ENCODE measurements at regions not wholly inside any gene's neighbourhood (a gene's known extent, or its start where the extent isn't known, plus 50 kb on each side); places are given as distances from the start of the nearest gene placed in this dataset.

GRCh38 chr1:30619619-30620018 lies 103.8 kb downstream of the MATN1 start:
- no peak for TF ChIP-seq SIN3A (IDR thresholded peaks at IDR 0.05; ENCODE audit: borderline replicate concordance, insufficient read depth, low read length)
- TF ChIP-seq FOXP2 (optimal IDR thresholded peaks at IDR 0.05; ENCODE audit: borderline replicate concordance, extremely low read depth, extremely low read length, insufficient read depth), result no peak
- TF ChIP-seq, protein P1, sequence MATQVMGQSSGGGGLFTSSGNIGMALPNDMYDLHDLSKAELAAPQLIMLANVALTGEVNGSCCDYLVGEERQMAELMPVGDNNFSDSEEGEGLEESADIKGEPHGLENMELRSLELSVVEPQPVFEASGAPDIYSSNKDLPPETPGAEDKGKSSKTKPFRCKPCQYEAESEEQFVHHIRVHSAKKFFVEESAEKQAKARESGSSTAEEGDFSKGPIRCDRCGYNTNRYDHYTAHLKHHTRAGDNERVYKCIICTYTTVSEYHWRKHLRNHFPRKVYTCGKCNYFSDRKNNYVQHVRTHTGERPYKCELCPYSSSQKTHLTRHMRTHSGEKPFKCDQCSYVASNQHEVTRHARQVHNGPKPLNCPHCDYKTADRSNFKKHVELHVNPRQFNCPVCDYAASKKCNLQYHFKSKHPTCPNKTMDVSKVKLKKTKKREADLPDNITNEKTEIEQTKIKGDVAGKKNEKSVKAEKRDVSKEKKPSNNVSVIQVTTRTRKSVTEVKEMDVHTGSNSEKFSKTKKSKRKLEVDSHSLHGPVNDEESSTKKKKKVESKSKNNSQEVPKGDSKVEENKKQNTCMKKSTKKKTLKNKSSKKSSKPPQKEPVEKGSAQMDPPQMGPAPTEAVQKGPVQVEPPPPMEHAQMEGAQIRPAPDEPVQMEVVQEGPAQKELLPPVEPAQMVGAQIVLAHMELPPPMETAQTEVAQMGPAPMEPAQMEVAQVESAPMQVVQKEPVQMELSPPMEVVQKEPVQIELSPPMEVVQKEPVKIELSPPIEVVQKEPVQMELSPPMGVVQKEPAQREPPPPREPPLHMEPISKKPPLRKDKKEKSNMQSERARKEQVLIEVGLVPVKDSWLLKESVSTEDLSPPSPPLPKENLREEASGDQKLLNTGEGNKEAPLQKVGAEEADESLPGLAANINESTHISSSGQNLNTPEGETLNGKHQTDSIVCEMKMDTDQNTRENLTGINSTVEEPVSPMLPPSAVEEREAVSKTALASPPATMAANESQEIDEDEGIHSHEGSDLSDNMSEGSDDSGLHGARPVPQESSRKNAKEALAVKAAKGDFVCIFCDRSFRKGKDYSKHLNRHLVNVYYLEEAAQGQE (IDR thresholded peaks at IDR 0.05; ENCODE audit: insufficient read depth in 1 of 2, low read depth in 2 of 2, low read length in 2 of 2), result no peak
- no peak for TF ChIP-seq TAF1 (IDR thresholded peaks at IDR 0.05; ENCODE audit: borderline replicate concordance, insufficient read depth, low read length)
- TF ChIP-seq POLR2AphosphoS5 (IDR thresholded peaks at IDR 0.05; ENCODE audit: low read depth, low read length), result no peak

DNA sequence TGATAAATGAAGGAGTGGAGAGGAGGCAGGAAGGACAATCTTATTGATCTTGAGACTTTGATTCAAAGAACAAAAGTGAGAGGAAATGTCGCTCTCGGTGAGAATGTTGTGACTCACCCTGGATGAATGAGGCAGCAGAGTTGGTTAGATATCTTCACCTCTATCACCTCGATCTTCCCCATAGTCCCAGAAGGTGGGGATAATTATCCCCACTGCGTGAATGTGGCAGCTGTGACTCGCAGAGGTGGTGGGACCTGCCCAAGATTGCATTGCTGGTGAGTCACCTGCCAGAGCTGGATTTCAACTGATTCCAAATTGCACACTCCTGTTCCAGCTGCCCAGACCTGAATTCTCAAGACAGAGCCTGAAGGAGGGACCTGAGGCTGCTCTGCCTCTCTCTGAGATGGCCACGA lies 105.0 kb downstream of the MATN1 start:
- TF ChIP-seq FOXP2 (optimal IDR thresholded peaks at IDR 0.05; ENCODE audit: borderline replicate concordance, extremely low read depth, extremely low read length, insufficient read depth) (no peak), POLR2AphosphoS5 (IDR thresholded peaks at IDR 0.05; ENCODE audit: low read depth, low read length) (no peak), SIN3A (IDR thresholded peaks at IDR 0.05; ENCODE audit: borderline replicate concordance, insufficient read depth, low read length) (no peak), TAF1 (IDR thresholded peaks at IDR 0.05; ENCODE audit: borderline replicate concordance, insufficient read depth, low read length) (no peak)
- TF ChIP-seq, protein P1 (IDR thresholded peaks at IDR 0.05; ENCODE audit: insufficient read depth in 1 of 2, low read depth in 2 of 2, low read length in 2 of 2), result no peak

DNA sequence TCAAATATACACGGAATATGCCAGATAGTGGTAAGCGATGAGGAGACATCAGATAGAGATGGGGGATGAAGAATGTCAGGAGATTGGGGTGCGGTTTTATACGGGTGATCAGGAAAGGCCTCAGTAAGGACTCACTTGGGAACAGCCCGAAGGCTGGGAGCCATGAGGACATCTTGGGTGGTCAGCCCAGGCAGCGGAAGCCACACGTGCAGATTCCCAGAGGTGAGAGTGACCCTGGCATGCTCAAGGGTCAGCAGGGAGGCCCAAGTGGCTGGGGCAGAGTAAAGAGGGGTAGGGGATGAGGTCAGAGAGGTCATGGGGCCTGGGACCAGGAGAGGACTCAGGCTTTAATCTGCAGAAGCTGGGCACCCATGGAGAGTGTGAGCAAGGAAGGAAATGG lies 106.6 kb downstream of the MATN1 start:
- TF ChIP-seq SIN3A (IDR thresholded peaks at IDR 0.05; ENCODE audit: borderline replicate concordance, insufficient read depth, low read length), result no peak
- no peak for TF ChIP-seq FOXP2 (optimal IDR thresholded peaks at IDR 0.05; ENCODE audit: borderline replicate concordance, extremely low read depth, extremely low read length, insufficient read depth)
- TF ChIP-seq POLR2AphosphoS5 (IDR thresholded peaks at IDR 0.05; ENCODE audit: low read depth, low read length), result no peak
- TF ChIP-seq, protein P1 (IDR thresholded peaks at IDR 0.05; ENCODE audit: insufficient read depth in 1 of 2, low read depth in 2 of 2, low read length in 2 of 2), result no peak
- TF ChIP-seq TAF1 (IDR thresholded peaks at IDR 0.05; ENCODE audit: borderline replicate concordance, insufficient read depth, low read length), result no peak

GRCh38 chr1:30615816-30616590 lies 107.4 kb downstream of the MATN1 start:
- TF ChIP-seq POLR2AphosphoS5 (IDR thresholded peaks at IDR 0.05; ENCODE audit: low read depth, low read length) (no peak), SIN3A (IDR thresholded peaks at IDR 0.05; ENCODE audit: borderline replicate concordance, insufficient read depth, low read length) (no peak), FOXP2 (optimal IDR thresholded peaks at IDR 0.05; ENCODE audit: borderline replicate concordance, extremely low read depth, extremely low read length, insufficient read depth) (no peak), TAF1 (IDR thresholded peaks at IDR 0.05; ENCODE audit: borderline replicate concordance, insufficient read depth, low read length) (no peak)
- TF ChIP-seq, protein P1 (IDR thresholded peaks at IDR 0.05; ENCODE audit: insufficient read depth in 1 of 2, low read depth in 2 of 2, low read length in 2 of 2), result no peak

All from PFSK-1 (cell line).